WTC11 (cell line): ENCODE measurements at regions not wholly inside any gene's neighbourhood (a gene's known extent, or its start where the extent isn't known, plus 50 kb on each side); places are given as distances from the start of the nearest gene placed in this dataset.

Experiments
- ATAC-seq: fragments of 200-7000 bp; cut with Tn5 transposase; 2 replicates; pipeline ENCODE4 v1.10.0; 2021; ENCODE audit warnings: mild to moderate bottlenecking, moderate library complexity
- CTCF ChIA-PET: fragments of 300-600 bp; sonication (Branson Sonifier 250); formaldehyde crosslinking; loops from one replicate; lab custom pipeline; 2021; ENCODE audit warnings: antibody characterized with exemption; lab: Charles Lee
- POLR2A ChIA-PET: fragments of 350-600 bp; sonication (Branson Sonifier 250); formaldehyde crosslinking; loops from one replicate; lab custom pipeline; 2021; ENCODE audit warnings: antibody characterized with exemption; lab: Charles Lee
- DNase-seq: peaks from one replicate; pipeline ENCODE4 v3.0.0; 2021; ENCODE audit warnings: low spot score
- H3K27ac Mint-ChIP-seq: 2 replicates; pipeline ENCODE4 v1.8.0; 2021; ENCODE audit warnings: mixed read lengths
- H3K27me3 Mint-ChIP-seq: 2 replicates; pipeline ENCODE4 v1.8.0; 2021; ENCODE audit warnings: low read depth, mild to moderate bottlenecking, moderate library complexity, mixed read lengths
- H3K36me3 Mint-ChIP-seq: 2 replicates; pipeline ENCODE4 v1.8.0; 2021; ENCODE audit warnings: mixed read lengths
- H3K4me1 Mint-ChIP-seq: 2 replicates; pipeline ENCODE4 v1.8.0; 2022; ENCODE audit warnings: mixed read lengths
- H3K4me3 Mint-ChIP-seq: 2 replicates; pipeline ENCODE4 v1.8.0; 2021; ENCODE audit warnings: mild to moderate bottlenecking, moderate library complexity, mixed read lengths
- H3K9me3 Mint-ChIP-seq: 2 replicates; pipeline ENCODE4 v1.8.0; 2021; ENCODE audit warnings: mixed read lengths
- CBFB ChIP-seq: sonication (generic); formaldehyde crosslinking; IDR thresholded peaks from 2 replicates; pipeline ENCODE4 v1.8.1; 2022; ENCODE audit warnings: mild to moderate bottlenecking, low read depth, missing genetic modification reagents
- CREB1 ChIP-seq: sonication (generic); formaldehyde crosslinking; IDR thresholded peaks from 2 replicates; pipeline ENCODE4 v1.8.0; 2023; ENCODE audit warnings: mild to moderate bottlenecking, missing genetic modification reagents
- FOXJ3 ChIP-seq: sonication (generic); formaldehyde crosslinking; IDR thresholded peaks from 2 replicates; pipeline ENCODE4 v1.9.0; 2021; ENCODE audit warnings: missing genetic modification reagents, mild to moderate bottlenecking, borderline replicate concordance
- FOXK1 ChIP-seq: sonication (generic); formaldehyde crosslinking; IDR thresholded peaks from 2 replicates; pipeline ENCODE4 v1.8.0; 2022; ENCODE audit warnings: mild to moderate bottlenecking, moderate library complexity, missing genetic modification reagents
- JAZF1 ChIP-seq: fragments of 250-450 bp; sonication (Bioruptor Pico); IDR thresholded peaks from 2 replicates; pipeline ENCODE4 v1.9.0; 2021; ENCODE audit warnings: moderate library complexity, mild to moderate bottlenecking, inconsistent platforms
- JUN ChIP-seq: sonication (generic); formaldehyde crosslinking; IDR thresholded peaks from 2 replicates; pipeline ENCODE4 v1.8.0; 2023; ENCODE audit warnings: mild to moderate bottlenecking, missing genetic modification reagents
- MYBL2 ChIP-seq: sonication (generic); formaldehyde crosslinking; IDR thresholded peaks from 2 replicates; pipeline ENCODE4 v1.8.1; 2023; ENCODE audit warnings: mild to moderate bottlenecking, moderate library complexity, missing genetic modification reagents
- RORB ChIP-seq: fragments of 250-450 bp; sonication (Bioruptor Pico); IDR thresholded peaks from 2 replicates; pipeline ENCODE4 v1.9.0; 2021; ENCODE audit warnings: mild to moderate bottlenecking
- SMAD3 ChIP-seq: sonication (generic); formaldehyde crosslinking; IDR thresholded peaks from 2 replicates; pipeline ENCODE4 v1.8.0; 2022; ENCODE audit warnings: missing genetic modification reagents, mild to moderate bottlenecking, borderline replicate concordance
- SOX15 ChIP-seq: fragments of 250-450 bp; sonication (Bioruptor Pico); IDR thresholded peaks from 2 replicates; pipeline ENCODE4 v1.9.0; 2021; ENCODE audit warnings: mild to moderate bottlenecking
- ZNF219 ChIP-seq: sonication (generic); formaldehyde crosslinking; IDR thresholded peaks from 2 replicates; pipeline ENCODE4 v1.8.0; 2023; ENCODE audit warnings: missing genetic modification reagents, mild to moderate bottlenecking, borderline replicate concordance
- ZNF263 ChIP-seq: sonication (generic); formaldehyde crosslinking; IDR thresholded peaks from 2 replicates; pipeline ENCODE4 v1.8.1; 2022; ENCODE audit warnings: low read depth, mild to moderate bottlenecking, moderate library complexity, missing genetic modification reagents
- ZNF281 ChIP-seq: sonication (generic); formaldehyde crosslinking; IDR thresholded peaks from 2 replicates; pipeline ENCODE4 v1.8.0; 2023; ENCODE audit warnings: mild to moderate bottlenecking, missing genetic modification reagents
- ZNF317 ChIP-seq: sonication (generic); formaldehyde crosslinking; IDR thresholded peaks from 2 replicates; pipeline ENCODE4 v1.8.1; 2023; ENCODE audit warnings: low read depth, mild to moderate bottlenecking, moderate library complexity, missing genetic modification reagents, borderline replicate concordance
- ZNF423 ChIP-seq: fragments of 250-450 bp; sonication (Bioruptor Pico); IDR thresholded peaks from 2 replicates; pipeline ENCODE4 v2.1.2; 2022; ENCODE audit warnings: mild to moderate bottlenecking, moderate library complexity
- ZNF671 ChIP-seq: fragments of 250-450 bp; sonication (Bioruptor Pico); IDR thresholded peaks from 2 replicates; pipeline ENCODE4 v1.8.0; 2021; ENCODE audit warnings: mild to moderate bottlenecking
- ZSCAN18 ChIP-seq: fragments of 250-450 bp; sonication (Bioruptor Pico); IDR thresholded peaks from 2 replicates; pipeline ENCODE4 v2.1.2; 2022; ENCODE audit warnings: mild to moderate bottlenecking, moderate library complexity
- TF ChIP-seq, protein P1 (sequence below): sonication (generic); formaldehyde crosslinking; IDR thresholded peaks from 2 replicates; pipeline ENCODE4 v1.8.0; 2023; ENCODE audit warnings: missing genetic modification reagents
- TF ChIP-seq, protein P2 (sequence below): sonication (generic); formaldehyde crosslinking; IDR thresholded peaks from 2 replicates; pipeline ENCODE4 v1.8.1; 2022; ENCODE audit warnings: missing genetic modification reagents, borderline replicate concordance
- TF ChIP-seq, protein P3 (sequence below): fragments of 200-600 bp; IDR thresholded peaks from 2 replicates; pipeline ENCODE4 v1.8.0; 2022; ENCODE audit warnings: antibody characterized with exemption
- TF ChIP-seq, protein P4 (sequence below): sonication (generic); formaldehyde crosslinking; IDR thresholded peaks from 2 replicates; pipeline ENCODE4 v1.8.0; 2022; ENCODE audit warnings: mild to moderate bottlenecking, missing genetic modification reagents

DNA sequence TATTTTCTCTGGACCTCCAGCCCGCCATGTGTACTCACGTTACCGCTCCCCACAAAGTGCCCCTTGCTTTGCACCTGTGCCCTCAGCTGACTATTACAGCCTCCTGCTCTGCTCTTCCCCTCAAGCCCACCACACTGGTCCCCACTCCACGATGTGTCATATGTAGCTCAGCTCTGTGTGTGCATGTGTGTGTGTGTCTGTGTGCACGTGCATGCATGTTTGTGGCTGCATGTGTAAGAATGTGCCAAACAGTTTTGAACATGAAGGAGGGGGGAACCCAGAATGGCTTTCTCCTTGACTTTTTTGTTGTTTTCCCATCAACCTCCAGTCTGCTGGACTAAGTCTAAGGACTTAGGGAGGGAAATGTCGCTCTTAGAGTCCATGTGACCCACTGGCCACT is 54.8 kb upstream of the BTRC start (continued):
- no peak for TF ChIP-seq FOXJ3 (CRISPR knock-in tag)
- no peak for TF ChIP-seq ZNF317 (CRISPR knock-in tag)
- no peak for TF ChIP-seq ZNF423 (CRISPR knock-in tag)

DNA sequence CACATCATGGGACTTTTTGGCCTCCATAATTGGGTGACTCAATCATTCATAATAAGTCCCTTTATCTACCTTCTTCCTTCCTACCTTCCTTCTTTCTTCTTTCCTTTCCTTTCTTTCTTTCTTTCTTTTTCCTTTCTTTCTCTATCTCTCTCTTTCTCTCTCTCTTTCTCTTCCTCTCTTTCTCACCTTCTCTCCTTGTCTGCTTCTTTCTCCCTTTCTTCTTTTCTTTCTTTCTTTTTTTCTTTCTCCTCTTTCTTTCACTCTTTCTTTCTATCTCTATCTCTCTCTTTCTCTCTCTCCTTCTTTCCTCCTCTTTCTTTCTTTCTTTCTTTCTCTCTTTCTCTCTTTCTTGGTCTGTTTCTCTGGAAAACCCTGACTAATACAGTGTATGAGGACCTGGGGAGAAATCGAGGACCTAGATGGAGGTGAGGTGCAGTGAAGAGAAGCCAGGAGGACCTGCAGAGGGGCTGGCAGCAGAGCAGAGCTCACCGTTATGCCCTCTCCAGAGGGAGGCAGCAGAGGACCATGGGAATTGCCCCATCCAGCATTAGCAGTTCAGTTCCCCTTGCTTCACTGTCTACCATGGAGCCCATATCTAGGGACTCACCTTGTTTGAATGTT is 52.7 kb upstream of the BTRC start:
- TF ChIP-seq, protein P1, sequence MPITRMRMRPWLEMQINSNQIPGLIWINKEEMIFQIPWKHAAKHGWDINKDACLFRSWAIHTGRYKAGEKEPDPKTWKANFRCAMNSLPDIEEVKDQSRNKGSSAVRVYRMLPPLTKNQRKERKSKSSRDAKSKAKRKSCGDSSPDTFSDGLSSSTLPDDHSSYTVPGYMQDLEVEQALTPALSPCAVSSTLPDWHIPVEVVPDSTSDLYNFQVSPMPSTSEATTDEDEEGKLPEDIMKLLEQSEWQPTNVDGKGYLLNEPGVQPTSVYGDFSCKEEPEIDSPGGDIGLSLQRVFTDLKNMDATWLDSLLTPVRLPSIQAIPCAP (CRISPR knock-in tag): no peak
- no peak for TF ChIP-seq ZNF263 (CRISPR knock-in tag)
- TF ChIP-seq ZNF219 (CRISPR knock-in tag): no peak
- TF ChIP-seq, protein P2, sequence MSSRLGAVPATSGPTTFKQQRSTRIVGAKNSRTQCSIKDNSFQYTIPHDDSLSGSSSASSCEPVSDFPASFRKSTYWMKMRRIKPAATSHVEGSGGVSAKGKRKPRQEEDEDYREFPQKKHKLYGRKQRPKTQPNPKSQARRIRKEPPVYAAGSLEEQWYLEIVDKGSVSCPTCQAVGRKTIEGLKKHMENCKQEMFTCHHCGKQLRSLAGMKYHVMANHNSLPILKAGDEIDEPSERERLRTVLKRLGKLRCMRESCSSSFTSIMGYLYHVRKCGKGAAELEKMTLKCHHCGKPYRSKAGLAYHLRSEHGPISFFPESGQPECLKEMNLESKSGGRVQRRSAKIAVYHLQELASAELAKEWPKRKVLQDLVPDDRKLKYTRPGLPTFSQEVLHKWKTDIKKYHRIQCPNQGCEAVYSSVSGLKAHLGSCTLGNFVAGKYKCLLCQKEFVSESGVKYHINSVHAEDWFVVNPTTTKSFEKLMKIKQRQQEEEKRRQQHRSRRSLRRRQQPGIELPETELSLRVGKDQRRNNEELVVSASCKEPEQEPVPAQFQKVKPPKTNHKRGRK (CRISPR knock-in tag): peak; percentile 88; the same call in 1 of the 2 replicates
- TF ChIP-seq CBFB (CRISPR knock-in tag): no peak
- no peak for TF ChIP-seq ZSCAN18 (CRISPR knock-in tag)
- TF ChIP-seq RORB (CRISPR knock-in tag): no peak
- TF ChIP-seq, protein P3, sequence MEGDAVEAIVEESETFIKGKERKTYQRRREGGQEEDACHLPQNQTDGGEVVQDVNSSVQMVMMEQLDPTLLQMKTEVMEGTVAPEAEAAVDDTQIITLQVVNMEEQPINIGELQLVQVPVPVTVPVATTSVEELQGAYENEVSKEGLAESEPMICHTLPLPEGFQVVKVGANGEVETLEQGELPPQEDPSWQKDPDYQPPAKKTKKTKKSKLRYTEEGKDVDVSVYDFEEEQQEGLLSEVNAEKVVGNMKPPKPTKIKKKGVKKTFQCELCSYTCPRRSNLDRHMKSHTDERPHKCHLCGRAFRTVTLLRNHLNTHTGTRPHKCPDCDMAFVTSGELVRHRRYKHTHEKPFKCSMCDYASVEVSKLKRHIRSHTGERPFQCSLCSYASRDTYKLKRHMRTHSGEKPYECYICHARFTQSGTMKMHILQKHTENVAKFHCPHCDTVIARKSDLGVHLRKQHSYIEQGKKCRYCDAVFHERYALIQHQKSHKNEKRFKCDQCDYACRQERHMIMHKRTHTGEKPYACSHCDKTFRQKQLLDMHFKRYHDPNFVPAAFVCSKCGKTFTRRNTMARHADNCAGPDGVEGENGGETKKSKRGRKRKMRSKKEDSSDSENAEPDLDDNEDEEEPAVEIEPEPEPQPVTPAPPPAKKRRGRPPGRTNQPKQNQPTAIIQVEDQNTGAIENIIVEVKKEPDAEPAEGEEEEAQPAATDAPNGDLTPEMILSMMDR: peak; percentile 20; the same call in 1 of the 2 replicates
- no peak for TF ChIP-seq JUN
- TF ChIP-seq ZNF281 (CRISPR knock-in tag): no peak
- Mint-ChIP-seq H3K4me1 (peaks cover 9% of the 10 kb centered on the region), H3K27me3 (peaks cover 43% of the 10 kb centered on the region), H3K27ac (no peak overlapping the region), H3K4me3 (no peak overlapping the region), H3K9me3 (no peaks in the 10 kb centered on the region), H3K36me3 (no peaks in the 10 kb centered on the region)
- ChIA-PET POLR2A (interaction anchor here (1.0 kb wide), 1 partner anchor 270 kb away, joined by 3 read pairs; no protein-coding TSS in a partner anchor), CTCF (interaction anchor here (0.6 to 7.3 kb wide), 39 partner anchors 10 to 517 kb away, joined by 3 to 118 read pairs (median 4); partner anchors contain the start of genes BTRC, DPCD, OGA and POLL)
- peak; percentile 85 for ATAC-seq
- DNase-seq: peak; percentile 80

DNA sequence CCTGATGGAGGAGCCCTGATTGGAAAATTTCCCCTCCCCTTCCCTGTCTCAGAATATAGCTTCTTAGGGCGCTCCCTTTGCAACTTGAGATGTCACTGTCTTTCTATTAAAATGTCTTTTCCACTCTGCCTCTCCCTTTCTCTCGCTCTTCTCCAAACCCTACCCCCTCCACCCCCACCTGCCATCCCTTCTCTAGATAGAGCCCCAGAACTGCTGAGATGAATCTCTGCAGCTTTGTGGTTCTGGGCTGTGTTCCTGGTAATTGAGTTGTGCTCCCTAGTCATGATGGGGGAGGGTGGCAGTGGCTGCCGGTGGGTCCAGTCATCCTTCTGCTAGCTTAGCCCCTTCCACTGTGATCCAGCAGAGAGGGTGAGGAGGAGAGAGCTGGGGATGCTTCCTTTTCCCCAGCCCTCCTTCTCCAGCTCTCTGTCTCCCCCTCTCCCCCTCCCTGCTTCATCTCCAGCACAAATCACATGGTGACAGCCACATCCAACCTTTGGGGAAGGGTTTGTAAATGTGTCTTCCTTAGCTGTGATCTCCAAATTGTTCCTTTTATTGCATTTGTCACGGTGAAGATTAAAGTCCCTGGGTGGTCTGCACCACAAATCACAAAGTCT is 50.8 kb upstream of the BTRC start:
- no peak overlapping the region for H3K27ac Mint-ChIP-seq
- H3K36me3 Mint-ChIP-seq: no peaks in the 10 kb centered on the region
- no peak overlapping the region for H3K4me3 Mint-ChIP-seq
- CTCF ChIA-PET: interaction anchor here (0.6 to 7.3 kb wide), 10 partner anchors 13 to 266 kb away, joined by 3 to 118 read pairs (median 5); no protein-coding TSS in a partner anchor
- H3K4me1 Mint-ChIP-seq: peaks cover 3% of the 10 kb centered on the region; the same call in 1 of the 2 replicates
- H3K9me3 Mint-ChIP-seq: no peaks in the 10 kb centered on the region
- POLR2A ChIA-PET: no interaction called here
- peaks cover 27% of the 10 kb centered on the region for H3K27me3 Mint-ChIP-seq
- DNase-seq (no peak), ATAC-seq (no peak)
- TF ChIP-seq JAZF1 (no peak), FOXJ3 (CRISPR knock-in tag) (no peak), SOX15 (no peak), SMAD3 (CRISPR knock-in tag) (no peak), MYBL2 (CRISPR knock-in tag) (no peak), ZNF671 (CRISPR knock-in tag) (no peak), FOXK1 (CRISPR knock-in tag) (no peak), CREB1 (CRISPR knock-in tag) (no peak)
- TF ChIP-seq, protein P4, sequence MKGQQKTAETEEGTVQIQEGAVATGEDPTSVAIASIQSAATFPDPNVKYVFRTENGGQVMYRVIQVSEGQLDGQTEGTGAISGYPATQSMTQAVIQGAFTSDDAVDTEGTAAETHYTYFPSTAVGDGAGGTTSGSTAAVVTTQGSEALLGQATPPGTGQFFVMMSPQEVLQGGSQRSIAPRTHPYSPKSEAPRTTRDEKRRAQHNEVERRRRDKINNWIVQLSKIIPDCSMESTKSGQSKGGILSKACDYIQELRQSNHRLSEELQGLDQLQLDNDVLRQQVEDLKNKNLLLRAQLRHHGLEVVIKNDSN (CRISPR knock-in tag): no peak
